ENCODE measurements at regions not wholly inside any gene's neighbourhood (a gene's known extent, or its start where the extent isn't known, plus 50 kb on each side); places are given as distances from the start of the nearest gene placed in this dataset.

DNA sequence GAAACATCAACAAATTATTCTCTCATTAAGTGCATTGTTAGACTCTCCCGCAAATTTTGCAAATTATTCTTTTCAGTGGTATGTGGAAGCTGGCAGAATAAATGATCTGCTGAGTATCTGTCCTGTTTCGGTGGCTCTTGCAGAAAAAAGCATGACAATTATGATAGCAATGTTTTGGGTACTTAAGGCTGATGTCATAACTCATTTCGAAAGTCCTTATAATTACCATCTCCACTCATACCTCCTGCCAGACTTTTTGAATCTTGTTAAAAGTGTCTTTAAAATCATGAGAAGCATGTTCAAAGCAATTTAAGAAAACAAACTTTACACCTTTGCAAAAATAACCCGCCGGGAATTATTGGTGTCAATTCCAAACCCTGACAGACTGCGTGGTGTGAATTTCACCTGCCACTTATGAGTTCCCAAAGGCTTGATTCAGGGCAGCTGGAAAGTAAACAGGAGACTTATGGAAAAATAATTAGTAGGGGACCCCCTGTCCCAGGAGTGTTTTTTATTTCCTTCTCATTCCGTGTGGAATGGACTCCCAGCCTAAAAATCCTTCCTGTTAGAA lies 87.6 kb upstream of the E2F3 start:
- no peak for DNase-seq

DNA sequence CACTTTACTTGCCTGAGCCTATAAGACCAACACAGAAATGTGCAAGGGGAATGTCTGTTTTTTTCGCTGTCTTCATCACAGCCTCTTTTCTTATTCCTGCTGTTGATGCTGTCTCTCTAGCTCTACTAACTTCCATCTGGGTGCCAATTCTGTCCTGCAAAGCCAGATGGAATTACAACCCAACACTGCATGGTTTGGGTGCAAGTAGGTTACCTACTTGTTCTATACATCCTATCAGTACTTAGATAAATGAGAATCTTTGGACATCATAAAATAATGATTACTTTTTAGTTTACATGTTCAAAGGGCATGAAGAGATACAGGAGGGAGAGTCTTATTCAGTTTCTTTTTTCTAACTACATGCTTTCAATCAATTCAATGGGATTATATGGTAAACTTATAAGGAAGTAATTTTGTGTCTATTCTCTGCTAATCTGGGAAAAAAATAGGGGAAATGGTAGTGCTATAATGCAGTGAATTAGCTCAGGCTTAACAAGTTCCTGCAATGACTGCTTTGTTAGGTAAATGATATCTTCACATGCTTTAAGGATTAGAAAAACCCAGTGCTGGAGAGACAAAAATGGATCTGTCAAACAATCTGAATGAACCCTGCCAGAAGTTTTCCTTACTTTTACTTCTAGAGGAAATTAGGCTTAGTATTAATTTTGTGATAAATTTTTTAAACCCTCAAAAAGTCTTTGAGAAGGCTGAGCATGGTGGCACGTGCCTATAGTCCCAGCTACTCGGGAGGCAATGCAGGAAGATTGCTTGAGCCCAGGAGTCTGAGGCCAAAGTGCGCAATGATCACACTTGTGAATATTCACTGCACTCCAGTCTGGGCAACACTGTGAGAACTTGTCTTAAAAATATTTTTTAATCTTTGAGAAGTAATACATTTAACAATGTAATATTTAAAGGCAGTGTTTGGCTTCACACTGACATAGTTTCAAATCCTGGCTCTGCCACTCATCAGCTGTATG lies 86.5 kb upstream of the E2F3 start:
- no peak for DNase-seq

DNA sequence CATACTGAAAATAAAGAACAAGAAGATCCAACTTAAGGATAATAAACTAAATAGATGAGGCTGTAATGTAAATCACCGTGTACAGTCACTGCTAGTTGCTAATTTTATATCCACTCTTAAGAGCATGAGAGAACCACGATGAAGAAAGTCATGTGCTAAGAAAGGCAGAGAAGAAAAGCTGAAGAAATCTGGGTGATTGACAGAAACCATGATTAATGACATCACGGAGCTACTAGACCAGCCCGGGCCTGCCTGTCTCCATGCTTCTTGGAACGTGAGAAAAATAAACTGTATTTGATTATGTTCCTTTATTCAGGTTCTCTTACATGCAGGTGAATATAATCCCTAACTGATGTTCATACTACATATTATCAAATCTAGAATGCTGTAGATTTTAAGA lies 84.2 kb upstream of the E2F3 start:
- no peak for DNase-seq

DNA sequence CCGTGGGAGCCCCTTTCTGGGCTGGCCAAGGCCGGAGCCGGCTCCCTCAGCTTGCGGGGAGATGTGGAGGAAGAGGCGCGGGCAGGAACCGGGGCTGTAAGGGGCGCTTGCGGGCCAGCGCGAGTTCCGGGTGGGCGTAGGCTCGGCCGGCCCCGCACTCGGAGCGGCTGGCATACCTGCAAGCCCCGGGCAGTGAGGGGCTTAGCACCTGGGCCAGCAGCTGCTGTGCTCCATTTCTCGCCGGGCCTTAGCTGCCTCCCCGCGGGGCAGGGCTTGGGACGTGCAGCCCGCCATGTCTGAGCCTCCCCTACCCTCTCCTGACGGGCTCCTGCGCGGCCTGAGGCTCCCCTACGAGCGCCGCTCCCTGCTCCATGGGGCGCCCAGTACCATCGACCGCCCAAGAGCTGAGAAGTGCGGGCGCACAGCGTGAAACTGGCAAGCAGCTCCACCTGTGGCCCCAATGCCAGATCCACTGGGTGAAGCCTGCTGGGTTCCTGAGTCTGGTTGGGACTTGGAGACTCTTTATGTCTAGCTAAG lies 82.8 kb upstream of the E2F3 start:
- DNase-seq: no peak

DNA sequence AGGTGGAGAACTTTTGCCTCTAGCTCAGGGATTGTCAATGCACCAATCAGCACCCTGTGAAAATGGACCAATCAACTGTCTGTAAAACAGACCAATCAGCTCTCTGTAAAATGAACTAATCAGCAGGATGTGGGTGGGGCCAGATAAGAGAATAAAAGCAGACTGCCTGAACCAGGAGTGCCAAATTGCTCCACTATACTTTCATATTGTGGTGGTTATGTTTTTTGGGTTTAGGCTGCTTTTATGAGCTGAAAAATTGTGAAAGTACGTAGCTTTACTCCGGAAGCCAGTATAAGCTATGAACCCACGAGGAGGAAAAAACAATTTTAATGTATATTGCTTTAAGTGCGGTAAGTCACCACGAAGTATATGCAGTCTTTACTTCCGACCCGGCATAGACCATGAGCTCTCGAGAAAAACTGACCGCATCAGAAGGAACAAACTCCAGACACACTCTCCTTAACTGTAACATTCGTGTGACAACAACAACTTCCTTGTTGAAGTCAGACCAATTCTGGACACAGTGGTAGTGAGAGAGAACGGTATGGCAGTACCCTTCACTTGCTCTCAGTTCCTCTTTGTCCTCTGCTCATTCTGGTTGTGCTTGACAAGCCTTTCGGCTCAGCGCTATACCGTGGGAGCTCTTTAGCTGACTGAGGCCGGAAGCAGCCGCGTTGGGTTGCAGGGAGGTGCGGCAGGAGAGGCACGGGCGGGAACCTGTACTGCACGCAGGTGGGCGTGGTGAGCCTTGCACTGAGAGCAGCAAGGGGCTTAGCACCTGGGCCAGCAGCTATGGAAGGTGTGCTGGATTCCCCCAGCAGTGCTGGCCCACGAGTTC lies 81.9 kb upstream of the E2F3 start:
- peak; percentile 74 for DNase-seq

DNA sequence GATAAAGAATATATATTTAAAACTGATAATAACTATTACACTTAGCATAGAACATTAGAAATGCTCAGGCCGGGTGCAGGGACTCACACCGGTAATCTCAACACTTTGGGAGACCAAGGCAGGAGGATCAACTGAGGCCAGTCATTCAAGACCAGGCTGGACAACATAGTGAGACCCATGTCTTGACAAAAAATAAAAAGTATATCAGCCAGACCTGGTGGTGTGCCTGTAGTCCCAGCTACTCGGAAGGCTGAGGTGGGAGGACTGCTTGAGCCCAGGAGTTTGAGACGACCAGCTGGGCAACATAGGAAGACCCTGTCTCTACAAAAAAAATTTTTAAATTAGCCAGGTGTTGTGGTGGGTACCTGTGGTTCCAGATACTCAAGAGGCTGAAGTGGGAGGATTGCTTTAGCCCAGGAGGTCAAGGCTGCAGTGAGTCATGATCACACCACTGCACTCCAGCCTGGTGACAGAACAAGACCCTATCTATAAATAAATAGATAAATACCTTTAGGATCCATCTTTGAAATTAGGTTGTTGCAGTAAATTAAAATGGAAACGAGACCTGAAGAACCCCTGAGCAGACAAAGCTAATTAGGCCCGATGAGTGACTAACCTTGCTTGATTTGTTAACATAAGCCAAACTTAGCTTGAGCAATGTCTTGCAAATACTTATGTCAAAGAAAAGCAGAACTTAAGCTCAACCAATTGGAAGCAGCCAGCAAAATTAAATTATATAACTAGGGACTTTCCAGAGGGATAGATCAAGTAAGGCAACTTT lies 75.8 kb upstream of the E2F3 start:
- peak; percentile 48 for DNase-seq

DNA sequence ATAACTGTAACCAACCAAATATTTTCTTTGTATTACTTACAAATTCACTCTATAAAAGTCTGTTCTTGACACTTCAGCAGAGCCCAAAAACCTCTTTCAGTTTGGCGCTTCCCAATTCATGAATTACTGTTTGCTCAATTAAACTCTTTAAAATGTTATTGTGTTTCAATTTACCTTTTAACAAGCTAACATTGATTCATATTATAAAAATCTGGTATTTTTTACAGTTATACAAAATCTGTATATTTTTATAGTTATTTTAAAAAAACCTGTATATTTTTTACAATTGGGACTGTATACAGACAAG lies 75.3 kb upstream of the E2F3 start:
- no peak for DNase-seq

DNA sequence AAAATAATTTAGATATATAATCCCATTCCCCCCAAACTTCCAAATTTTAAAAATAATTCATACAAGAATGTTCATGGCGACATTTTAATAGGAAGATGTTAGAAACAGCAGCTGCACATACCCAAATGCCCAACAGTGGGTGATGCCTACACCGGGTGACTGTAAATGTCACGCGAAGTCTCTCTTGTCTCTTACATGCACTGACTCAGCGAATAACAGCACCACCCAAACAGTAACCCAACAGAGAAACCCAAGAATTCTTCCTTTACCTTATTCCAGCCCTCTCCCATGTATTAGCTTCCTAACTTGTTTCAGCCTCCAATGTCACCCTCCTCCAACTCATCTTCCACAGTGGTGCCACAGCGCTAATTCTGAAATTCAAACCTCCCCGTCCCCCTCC lies 74.5 kb upstream of the E2F3 start:
- no peak for DNase-seq

DNA sequence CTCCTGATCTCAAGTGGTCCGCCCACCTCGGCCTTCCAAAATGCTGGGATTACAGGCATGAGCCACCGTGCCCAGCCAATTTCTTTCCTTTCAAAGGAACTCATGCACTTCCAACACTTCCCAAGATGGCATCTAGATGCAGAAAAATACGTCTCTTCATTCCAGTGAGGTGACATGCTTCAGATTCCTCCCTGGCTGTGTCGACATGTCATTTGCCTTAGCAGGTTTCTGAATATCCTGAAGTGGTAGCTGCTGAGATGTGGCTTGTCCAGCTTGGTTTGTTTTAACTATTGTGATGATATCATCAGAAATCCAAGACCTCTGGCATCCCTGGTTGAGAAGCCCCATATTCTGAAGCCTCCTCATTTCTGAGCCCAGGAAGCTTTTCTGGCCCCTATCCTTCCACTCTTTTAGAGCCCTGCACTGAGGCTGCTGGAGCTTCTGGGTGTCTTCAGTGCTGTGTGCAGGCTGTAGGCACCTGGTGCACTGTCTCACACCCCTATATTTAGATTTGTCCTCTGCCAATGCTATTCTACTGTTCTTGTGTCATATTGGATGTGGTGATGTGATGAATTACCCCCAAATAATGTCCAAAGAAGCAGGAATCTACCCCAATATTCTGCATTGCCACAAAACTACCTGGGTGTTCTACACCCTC lies 73.3 kb upstream of the E2F3 start:
- no peak for DNase-seq

DNA sequence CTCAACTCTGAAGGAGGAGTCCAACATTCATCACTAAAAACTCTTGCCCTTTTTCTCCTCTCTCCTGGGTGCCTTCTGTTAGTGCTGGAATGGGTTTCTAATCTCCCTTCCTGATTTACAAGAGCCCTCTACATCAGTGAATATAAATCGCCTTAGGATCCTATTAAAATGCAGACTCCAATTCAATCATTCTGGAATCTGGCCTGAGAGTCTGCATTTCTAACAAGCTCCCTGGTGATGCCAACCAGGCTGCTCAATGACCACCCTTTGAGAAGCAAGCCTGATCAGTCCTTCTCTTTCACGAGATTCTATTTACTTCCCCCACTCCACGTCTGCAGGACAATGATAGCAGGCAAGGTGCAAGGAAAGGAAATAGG lies 72.8 kb upstream of the E2F3 start:
- no peak for DNase-seq

DNA sequence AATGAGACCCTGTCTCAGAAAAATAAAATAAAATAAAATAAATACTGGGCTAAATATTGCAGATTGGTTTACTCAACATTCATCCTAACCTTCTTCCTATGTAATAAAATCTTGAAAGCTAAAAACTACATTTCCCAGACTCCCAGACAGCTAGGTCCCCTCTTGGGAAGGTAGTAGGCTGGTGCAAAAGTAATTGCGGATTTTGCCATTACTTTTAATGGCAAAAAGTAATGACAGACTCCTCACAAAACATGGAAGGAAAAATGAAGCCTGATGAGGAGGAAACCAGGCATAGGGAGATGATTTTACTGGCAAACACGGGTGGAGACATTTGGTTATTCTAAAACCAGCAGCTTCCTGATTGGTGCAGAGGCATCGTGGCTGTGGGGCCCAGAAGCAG lies 70.6 kb upstream of the E2F3 start:
- DNase-seq: no peak

DNA sequence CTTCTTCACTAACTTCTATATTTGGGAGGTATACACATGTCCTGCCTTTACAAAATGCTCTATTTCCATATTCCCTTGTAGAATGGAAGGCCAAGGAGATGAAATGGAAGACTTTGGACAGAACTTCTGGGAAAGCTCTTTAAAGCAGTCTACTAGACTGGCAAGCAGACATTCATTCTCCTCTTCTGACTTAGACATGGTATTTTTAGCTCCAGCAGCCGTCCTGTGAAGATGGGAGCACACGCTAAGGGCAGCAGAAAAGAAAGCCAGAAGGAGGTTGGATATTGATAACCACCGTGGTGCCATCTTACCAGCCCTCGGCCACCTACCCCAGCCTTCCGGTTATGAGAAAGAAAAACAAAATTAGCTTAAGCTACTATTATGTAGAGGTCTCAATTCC lies 70.1 kb upstream of the E2F3 start:
- no peak for DNase-seq

DNA sequence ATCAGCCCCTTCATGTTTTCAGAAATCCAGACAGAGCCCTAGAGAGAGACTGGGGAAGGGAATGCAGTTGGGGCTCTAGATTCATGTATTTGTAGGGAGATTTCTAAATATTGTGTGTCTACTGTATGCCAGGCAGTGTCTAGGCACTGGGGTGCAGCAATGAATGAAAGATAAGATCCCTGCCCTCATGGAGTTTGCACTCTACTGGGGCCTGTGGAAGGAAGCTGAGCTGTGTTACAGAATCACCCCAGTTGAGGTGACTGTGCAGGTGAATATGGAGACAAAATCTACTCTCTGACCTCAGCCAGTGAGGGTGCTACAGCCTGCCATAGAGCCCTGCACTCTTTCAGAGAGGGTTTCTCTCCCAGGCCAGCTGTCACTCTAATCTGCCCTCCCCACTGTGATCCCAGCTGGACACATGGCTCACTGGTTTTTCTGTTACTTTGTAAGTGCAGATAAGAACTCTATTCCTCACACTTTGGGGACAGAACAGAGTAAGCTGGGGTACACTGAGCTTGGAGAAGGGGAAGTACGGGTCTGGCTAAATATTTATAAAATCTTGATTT lies 69.2 kb upstream of the E2F3 start:
- DNase-seq: peak; percentile 12

DNA sequence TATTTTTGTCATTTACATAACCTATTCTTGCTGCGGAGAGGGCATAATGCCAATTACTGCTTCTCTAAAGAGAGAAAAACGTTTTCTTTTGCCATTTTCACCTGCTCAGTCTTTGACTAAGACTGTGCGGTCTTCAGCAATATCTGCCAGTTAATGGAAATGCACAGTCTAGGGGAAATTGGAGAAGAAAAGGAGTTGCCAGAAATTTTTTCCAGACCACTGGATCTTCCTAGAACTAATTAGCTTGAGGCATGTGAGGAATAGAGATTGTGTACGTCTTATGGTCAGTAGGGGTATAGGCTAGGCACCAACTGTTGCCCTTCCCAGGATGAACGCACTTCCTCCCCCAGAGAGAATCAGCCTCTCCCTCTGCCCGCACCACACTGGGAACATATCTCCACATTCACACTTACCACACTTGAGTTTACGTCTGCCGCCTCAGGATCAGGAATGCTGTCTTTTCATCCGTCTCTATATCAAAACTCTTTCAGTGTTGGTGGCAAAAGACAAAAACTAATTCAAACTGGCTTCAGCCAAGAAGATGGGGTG lies 67.9 kb upstream of the E2F3 start:
- DNase-seq: no peak

DNA sequence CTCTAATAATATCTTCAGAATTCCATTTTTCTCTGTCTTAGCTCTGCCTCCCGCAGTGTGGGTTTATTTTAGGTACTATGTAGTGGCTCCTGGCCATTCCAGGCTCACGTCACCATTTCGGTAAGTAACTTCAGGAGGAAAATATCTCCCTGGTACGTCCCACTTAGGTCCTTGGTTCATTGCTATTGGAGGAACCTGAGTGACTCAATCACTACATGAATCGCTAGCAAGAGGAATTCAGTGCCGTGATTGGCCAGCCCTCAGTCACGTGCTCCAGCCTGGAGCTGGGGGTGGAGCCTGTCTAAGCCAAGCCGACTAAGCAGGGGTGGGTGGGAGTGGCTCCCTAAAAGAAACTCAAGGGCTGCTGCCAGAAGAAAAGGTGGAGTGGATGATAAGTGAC lies 67.3 kb upstream of the E2F3 start:
- DNase-seq: peak; percentile 41

DNA sequence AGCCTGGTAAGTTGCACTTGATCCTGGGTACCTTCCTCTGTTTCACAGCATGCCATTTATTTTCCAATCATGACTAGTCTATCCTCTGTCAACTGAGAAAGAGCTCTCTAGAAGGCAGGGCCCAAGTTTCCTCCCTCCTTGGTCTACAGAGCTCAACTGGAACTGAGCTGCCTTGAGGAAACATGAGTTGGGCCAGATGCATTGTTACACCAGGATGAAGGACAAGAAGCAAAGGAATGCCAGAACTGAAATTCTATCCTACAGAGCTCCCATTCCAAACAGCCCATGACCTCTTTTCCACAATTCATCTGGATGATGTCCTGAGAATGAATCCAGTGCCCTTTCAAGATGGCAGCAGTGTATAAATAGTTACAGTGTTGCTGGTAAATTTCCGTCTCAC lies 66.7 kb upstream of the E2F3 start:
- DNase-seq: no peak

DNA sequence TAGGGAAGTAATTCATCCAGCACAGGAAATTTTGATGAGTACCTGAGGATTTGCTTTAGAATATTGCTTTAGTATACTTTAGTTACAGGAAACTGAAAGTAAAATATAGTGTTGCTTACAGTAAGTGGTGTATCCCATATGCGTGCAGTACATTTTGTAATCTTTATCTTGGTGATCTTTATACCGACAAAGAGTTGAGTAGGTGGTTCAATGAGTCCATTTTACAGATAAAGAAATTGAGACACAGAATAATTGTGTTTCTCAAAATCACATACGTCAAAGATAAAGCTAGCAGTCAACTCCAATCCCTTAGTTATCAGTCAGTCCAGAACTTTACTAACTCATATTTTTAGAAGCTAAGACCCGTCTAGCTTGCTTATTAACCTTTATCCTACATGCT lies 65.8 kb upstream of the E2F3 start:
- DNase-seq: peak; percentile 30

DNA sequence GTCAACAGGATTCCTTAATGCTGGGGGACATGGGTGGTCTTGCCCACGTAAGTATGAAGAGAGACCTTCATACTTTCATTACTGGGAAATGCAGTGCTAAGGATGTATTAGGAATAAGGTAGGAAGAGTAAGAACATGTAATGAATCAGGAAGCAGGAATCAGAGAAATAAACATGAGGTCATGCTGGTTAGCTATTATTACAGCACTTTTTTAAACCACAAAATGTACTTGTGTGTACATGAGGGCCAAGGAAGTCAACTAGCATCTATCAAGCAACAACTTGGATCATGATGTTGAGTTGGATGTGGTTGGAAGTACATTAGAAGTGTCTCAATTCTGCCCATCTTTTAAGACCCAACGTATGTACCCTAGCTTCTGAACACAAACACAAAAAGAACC lies 63.5 kb upstream of the E2F3 start:
- no peak for DNase-seq

DNA sequence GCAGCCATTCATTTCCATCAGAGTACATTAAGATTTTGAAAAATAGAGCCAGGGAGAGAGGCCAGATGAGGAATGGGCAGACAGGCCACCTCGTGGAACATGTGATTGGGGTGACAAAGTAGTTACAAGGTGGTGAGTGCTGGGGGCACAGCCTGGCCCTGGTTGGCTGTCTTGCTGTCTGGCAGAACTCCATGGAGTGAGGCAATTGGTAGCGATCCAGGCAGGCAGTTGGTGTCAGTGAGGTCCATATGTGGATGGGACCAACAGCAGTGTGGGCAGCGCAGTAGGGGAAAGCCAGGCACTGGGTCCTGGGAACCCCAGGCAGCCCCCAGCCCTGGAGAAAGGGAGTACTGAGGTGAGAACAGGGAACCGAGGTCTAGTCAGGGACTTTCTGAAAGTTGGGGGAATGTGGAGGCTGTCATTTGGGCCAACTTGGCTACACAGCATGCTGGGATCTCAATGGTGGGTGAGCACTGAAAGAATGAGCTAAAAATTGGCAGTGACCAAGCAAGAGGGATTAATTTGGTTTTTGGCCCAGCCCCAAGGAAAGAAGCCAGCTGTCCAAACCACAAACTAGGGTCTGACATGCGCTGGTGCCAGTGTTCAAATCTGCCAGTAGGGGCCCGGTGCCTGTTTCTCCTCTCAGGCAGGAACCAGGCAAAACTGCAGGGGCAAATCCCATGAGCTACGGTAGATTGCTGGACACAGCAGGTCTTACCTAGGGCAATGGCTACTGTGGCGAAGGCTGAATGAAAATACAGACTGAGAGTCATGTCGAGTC lies 61.4 kb upstream of the E2F3 start:
- DNase-seq: peak; percentile 19

DNA sequence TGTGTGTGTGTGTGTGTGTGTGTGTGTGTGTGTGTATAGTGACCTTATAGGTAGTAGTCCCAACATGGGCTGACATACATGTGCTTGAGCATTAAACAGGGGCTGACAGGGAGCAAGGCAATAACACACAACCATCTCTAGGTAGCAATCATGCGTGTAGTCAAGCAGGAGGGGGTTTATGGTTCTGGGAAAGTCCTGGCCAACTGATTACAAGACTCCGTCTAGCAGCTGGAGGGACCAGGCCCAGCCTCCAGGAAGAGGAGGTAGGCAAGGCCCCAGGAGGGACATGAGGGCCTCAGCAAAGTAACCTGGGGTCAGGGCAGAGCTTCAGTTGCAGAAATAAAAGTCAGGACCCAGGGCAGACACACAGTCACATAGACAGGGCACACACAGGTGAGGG lies 60.6 kb upstream of the E2F3 start:
- no peak for DNase-seq

DNA sequence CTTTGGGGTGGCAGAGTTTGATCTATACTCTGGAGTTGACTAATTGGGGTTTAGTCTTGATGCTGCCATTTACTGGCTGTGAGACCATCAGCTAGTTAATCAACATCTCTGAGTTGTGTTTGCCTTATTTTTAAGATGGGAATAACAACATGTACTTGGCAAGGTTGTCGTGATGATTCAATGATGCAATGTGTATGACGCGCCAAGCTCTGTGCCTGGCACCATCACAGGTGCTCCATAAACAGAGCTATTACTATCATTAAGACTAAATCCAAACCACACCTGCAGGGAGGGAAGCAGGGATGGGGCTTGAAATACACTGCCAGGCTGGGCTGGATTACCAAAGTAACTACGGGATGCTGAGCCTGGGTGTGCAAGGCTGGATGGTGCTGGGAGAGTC lies 60.1 kb upstream of the E2F3 start:
- no peak for DNase-seq

All from hematopoietic multipotent progenitor cell treated with erythropoietin and hydrocortisone succinate and interleukin-3 and kit ligand, for 6 days (in vitro differentiated cells).